OCI-M1 (cell line): ENCODE measurements at regions not wholly inside any gene's neighbourhood (a gene's known extent, or its start where the extent isn't known, plus 50 kb on each side); places are given as distances from the start of the nearest gene placed in this dataset.
A peak's percentile ranks its signal among the peaks of the same experiment; 100 is the strongest.
"Not testable (repeated sequence)": the region's sequence is repeated elsewhere in the genome, so short reads cannot be mapped to it uniquely, and the experiment has no call there.

Experiments
- DNase-seq: peaks from one replicate; lab custom pipeline; 2025; lab: John Stamatoyannopoulos, UW

GRCh38 chr2:128414946-128415778, 96.5 kb upstream of the HS6ST1 start:
- no peak for DNase-seq

- DNase-seq: no peak
These were observed 97.1 kb upstream of the HS6ST1 start for GRCh38 chr2:128415779-128416061.

DNA sequence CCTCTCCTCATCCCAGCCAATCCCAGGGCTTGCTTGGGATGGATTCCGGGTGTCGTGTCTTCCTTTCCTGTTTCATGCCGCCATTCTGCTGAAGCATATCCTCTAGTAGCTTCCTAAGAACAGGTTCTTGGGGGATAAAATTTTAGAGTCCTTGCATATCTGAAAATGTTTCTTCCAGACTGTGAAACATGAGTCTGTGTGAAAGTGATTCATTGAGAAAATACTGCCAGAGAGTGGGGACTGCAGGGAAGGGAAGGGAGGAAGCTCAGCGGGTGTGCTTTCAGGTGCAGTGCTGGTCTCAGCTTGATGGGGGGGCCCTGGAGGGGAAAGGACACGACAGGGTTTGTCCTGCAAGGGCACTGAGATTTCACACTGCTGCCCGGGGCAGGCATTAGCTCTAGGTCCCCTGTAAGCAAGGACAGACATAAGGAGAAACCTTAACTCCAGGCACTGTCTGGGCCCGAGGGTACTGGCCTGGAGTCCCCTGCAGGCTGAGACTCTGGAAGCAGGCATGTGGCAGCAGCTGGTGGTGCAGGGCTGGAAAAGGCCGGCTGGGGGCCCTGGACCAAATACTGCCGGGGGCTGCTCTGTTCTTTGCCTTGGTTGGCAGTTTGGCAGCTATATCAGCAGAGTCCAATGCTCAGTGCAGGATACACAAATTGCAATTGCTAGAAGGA, 97.6 kb upstream of the HS6ST1 start:
- DNase-seq: no peak

DNA sequence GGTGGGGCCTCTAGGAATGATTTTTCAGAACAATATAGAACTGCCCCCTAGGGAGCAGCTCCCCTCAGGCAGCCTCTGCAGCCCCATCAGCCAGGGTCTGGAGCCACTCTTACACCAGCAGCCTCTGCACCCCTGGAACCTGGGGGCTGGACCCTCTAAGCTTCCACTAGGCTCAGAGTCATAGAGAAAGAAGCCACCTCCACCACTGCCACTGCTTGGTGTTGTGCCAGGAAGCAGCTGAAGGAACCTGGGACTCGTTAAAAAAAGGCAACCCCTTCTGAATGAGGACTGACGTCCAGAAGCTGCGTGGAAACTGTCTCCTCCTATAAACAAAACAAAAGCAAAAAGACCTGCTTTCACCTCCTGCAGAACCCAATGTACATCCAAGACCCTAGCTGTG, 98.1 kb upstream of the HS6ST1 start:
- no peak for DNase-seq

DNA sequence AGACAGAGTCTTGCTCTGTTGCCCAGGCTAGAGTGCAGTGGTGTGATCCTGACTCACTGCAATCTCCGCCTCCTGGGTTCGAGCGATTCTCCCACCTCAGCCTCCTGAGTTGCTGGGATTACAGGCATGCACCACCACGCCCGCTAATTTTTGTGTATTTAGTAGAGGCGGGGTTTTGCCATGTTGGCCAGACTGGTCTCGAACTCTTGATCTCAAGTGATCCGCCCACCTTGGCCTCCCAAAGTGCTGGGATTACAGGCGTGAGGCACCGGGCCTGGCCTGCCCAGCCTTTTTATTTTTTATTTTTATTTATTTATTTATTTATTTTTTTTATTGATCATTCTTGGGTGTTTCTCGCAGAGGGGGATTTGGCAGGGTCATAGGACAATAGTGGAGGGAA, 98.6 kb upstream of the HS6ST1 start:
- not testable (repeated sequence) for DNase-seq

DNA sequence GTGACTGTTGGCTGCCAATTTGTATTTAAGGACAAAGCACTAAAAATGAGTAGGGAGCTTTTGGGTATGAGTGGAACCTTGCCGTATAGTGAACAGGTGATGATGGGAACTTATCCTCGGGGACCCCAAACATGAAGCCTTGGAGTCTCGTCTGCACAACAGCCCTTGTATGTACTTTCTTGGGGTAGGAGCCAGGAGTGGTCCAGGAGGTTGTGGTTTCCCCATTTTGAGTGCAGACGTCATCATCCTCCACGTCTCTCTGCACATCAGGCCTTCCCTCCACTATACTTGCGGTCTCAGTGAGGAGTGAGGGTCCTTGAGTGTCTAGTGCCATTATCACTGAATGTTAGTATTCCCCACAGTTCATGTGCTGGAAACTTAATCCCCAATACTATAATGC, 101.5 kb upstream of the HS6ST1 start:
- no peak for DNase-seq

- no peak for DNase-seq
These were observed 102.1 kb upstream of the HS6ST1 start for GRCh38 chr2:128420776-128421175.

- no peak for DNase-seq
These were observed 102.6 kb upstream of the HS6ST1 start for GRCh38 chr2:128421286-128421685.

DNA sequence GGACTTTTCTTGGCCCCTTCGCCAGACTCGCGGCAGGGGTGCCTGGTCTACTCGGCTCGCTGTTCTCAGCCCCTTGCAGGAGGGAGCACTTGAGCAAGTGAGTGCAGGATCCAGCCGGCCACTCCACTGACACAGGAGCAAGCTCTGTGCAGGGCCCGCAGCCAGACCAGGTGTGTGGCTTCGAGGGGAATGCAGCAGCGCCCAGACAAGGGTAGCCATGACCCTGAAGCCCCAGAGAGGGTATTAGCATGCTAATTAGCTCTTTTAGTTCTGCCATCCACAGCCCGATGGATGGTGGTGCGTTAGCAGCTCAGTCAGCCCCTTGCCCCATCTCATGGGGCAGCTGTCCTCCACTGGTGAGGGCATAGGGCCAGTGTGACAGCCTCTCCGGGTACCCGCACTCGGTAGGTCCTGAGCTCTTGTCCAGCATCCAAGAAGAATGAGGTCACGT, 103.2 kb upstream of the HS6ST1 start:
- no peak for DNase-seq

GRCh38 chr2:128422571-128422970, 103.9 kb upstream of the HS6ST1 start:
- DNase-seq: no peak

DNA sequence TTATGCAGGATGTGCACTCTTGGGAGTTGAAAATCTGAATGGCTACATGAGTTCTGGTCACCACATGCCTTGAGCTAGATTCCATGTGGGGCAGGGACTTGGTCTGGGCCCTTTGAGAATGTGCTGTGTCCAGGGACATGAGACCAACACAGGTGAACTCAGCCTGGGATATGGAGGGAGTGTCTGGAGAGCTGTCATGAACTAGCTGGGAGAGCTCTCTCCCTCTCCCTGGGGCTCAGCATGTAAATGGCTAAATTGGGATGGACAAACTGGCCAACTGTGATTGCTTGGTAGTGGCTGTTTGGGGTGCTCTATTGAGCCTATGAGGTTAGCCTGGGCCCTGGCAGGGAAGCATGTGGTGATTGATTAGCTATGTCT, 105.1 kb upstream of the HS6ST1 start:
- no peak for DNase-seq

- peak; percentile 48 for DNase-seq
These were observed 105.9 kb upstream of the HS6ST1 start for GRCh38 chr2:128424406-128425171.

GRCh38 chr2:128425216-128425615, 106.5 kb upstream of the HS6ST1 start:
- no peak for DNase-seq

DNA sequence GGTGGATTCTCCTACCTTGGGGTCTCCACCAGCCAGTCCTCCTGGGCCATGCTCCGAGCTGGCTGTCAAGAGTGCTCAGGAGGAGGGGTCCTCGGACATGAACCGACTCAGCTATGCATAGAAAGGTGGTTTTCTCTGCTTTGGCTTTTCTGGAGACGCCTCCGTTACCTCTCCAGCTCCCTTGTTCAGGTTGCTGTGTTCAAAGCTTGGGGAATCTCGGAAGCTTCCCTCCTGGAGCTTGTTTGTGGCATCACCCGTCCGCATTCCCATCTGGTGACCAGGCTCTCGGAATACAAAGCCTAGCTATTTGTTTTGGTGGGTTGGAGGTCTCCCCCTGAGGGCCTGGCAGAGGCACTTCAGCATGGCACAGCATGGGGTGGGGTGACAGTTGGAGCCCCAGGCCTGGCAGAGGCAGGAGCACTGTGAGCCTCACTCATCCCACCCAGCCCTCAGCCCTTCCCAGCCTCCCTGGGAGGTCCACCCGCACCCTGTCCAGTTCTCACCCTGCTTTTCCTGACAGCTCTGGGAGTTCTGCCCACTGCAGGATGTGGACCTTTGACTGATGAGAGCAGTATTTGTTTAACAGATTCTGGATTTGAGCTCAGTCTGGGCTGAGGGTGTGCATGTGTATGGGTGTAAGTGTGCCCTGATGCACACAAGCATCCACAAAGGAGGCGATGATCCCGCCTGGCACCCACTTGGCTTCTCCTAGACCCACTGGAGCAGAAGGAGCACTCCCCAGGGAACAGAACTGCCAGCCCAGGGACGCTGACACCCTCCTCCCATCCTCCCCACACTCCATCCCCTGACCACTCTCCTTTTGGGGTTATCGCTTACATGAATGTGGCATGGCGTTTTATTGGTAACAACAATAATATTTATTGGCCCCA, 107.3 kb upstream of the HS6ST1 start:
- no peak for DNase-seq

GRCh38 chr2:128427413-128427755, 108.7 kb upstream of the HS6ST1 start:
- no peak for DNase-seq

- DNase-seq: peak; percentile 20
These were observed 109.7 kb upstream of the HS6ST1 start for GRCh38 chr2:128428415-128428814.

DNA sequence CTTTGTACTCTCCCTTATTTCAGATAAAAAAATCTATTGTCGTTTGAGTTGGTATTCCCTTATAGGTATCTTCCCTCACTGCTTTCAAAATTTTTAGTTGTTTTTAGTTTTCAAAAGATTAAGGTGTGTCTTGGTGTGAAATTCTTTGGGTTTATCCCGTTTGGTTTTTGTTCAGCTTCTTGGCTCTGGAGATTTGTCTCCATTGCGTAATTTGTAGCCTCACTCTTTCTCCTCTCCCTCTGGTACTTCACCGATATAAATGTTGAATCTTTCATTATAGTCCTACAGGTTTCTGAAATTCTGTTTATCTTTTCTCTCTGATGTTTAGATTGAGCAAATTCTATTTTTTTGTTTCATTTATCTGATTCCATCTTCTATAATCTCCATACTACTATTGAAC, 113.8 kb upstream of the HS6ST1 start:
- DNase-seq: no peak

DNA sequence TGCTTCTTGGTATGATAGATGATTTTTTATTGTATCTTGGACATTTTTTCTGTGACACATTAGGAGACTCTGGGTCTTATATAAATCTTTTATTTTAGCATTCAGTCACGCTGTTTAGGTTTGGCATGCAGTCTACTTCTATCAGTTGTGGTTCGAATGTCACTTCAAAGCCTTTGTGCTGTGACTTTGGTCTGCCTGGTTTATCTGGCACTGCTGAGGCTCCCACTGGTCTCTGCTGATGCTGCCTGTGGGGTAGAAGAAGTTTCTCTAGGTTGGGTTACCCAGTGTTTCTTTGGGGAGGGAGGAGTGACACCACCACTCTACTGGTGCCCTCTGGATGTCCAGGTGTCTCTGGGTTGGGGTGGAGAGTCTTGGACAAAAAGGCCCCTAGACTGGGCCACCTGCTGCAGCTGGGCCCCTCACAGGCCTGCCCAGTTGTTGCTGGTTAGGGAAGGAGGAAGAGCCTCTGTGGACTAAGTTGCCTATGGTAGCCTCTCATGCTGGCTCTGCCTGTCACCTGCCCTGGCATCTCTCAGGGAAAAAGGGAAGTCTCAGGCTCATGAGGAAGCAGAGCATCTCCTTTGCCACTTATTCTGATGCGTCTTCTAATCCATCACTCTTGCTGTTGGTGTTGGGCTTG, 115.4 kb upstream of the HS6ST1 start:
- no peak for DNase-seq

GRCh38 chr2:128435576-128436478, 117.2 kb upstream of the HS6ST1 start:
- DNase-seq: no peak

DNA sequence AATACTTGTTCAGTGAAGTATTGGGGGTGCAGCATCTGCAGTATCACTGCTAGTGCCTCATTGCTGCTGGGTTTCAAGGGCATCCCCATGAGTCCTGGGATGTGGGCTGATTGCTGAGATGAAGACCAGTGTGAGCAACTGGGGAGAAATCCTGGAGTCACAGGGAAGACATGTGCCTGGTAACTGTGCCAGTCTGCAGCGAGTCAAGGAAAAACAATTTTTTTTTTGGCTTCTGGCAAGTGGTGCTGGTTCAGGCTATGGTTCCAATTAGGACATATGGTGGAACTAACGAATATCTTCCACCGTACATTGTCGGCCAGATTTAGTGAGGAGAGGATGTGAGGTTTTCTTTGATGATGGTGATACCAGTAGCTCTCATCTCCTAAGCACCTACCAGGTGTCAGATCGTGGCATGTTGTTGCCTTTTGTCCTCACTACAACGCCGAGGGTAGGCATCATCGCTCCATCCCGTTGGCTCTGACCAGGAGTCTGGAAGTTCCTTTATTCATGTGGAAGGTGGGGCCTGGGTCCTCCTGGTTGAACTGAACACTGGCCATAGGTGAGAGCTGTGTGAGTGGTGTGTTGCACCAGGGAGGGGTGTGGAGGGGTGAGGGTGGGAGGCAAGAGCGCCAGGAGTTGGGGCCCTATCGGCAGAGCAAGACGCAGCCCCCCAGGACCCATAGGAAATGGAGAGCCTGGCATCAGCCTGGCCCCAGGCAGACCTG, 118.0 kb upstream of the HS6ST1 start:
- DNase-seq: no peak
